ENCODE measurements at regions not wholly inside any gene's neighbourhood (a gene's known extent, or its start where the extent isn't known, plus 50 kb on each side); places are given as distances from the start of the nearest gene placed in this dataset.
"Not testable (repeated sequence)": the region's sequence is repeated elsewhere in the genome, so short reads cannot be mapped to it uniquely, and the experiment has no call there.

- intact Hi-C loops (cut with DNase I) = no loop called here
- ATAC-seq = no peak
- DNase-seq = no peak
Measured at GRCh38 chr4:66991521-66991920, 553.8 kb downstream of the CENPC start.

- ATAC-seq = no peak
- DNase-seq = no peak
- intact Hi-C loops (cut with DNase I) = no loop called here
Measured at GRCh38 chr4:66974665-66975064, 570.6 kb downstream of the CENPC start.

GRCh38 chr4:66972087-66972486 is 573.2 kb downstream of the CENPC start:
- DNase-seq (no peak), ATAC-seq (no peak)
- intact Hi-C loops (cut with DNase I) = no loop called here

GRCh38 chr4:66964467-66964866 is 580.8 kb downstream of the CENPC start:
- DNase-seq (no peak), ATAC-seq (no peak)
- intact Hi-C loops (cut with DNase I) = no loop called here

GRCh38 chr4:66963084-66963483 is 582.2 kb downstream of the CENPC start:
- no peak for ATAC-seq
- intact Hi-C loops (cut with DNase I) = no loop called here
- no peak for DNase-seq

- intact Hi-C loops (cut with DNase I) = no loop called here
- no peak for DNase-seq
- ATAC-seq = no peak
Measured at GRCh38 chr4:66959207-66959606, 586.1 kb downstream of the CENPC start.

GRCh38 chr4:66956852-66957251 is 588.5 kb downstream of the CENPC start:
- ATAC-seq (no peak), DNase-seq (no peak)
- intact Hi-C loops (cut with DNase I) = no loop called here

GRCh38 chr4:66956426-66956825 is 588.9 kb downstream of the CENPC start:
- no peak for ATAC-seq
- intact Hi-C loops (cut with DNase I) = no loop called here
- no peak for DNase-seq

GRCh38 chr4:66955784-66956183 is 589.5 kb downstream of the CENPC start:
- intact Hi-C loops (cut with DNase I) = no loop called here
- ATAC-seq = no peak
- DNase-seq = no peak

- intact Hi-C loops (cut with DNase I) = no loop called here
- ATAC-seq (no peak), DNase-seq (no peak)
Measured at GRCh38 chr4:66949419-66949818, 595.9 kb downstream of the CENPC start.

GRCh38 chr4:66946761-66947160 is 598.5 kb downstream of the CENPC start:
- no peak for DNase-seq
- no peak for ATAC-seq
- intact Hi-C loops (cut with DNase I) = no loop called here

GRCh38 chr4:66943112-66943511 is 602.2 kb downstream of the CENPC start:
- intact Hi-C loops (cut with DNase I) = no loop called here
- DNase-seq (no peak), ATAC-seq (peak; percentile 41 to 72)

- intact Hi-C loops (cut with DNase I); DNase-seq; ATAC-seq: not testable (repeated sequence)
Measured at GRCh38 chr4:66931981-66932380, 613.3 kb downstream of the CENPC start.

- no peak for ATAC-seq
- intact Hi-C loops (cut with DNase I) = no loop called here
Measured at GRCh38 chr4:66930206-66930605, 615.1 kb downstream of the CENPC start.

GRCh38 chr4:66929748-66930147 is 615.6 kb downstream of the CENPC start:
- ATAC-seq (no peak), DNase-seq (no peak)
- intact Hi-C loops (cut with DNase I) = no loop called here

More at GRCh38 chr4:66930206-66930605, 615.1 kb downstream of the CENPC start:
- DNase-seq = no peak

- DNase-seq; ATAC-seq; intact Hi-C loops (cut with DNase I): not testable (repeated sequence)
Measured at GRCh38 chr4:66928881-66929280, 616.4 kb downstream of the CENPC start.

- ATAC-seq (peak; percentile 73 to 85), DNase-seq (no peak)
- intact Hi-C loops (cut with DNase I) = no loop called here
Measured at GRCh38 chr4:66927937-66928336, 617.4 kb downstream of the CENPC start.

- intact Hi-C loops (cut with DNase I) = no loop called here
- DNase-seq (no peak), ATAC-seq (no peak)
Measured at GRCh38 chr4:66926687-66927086, 618.6 kb downstream of the CENPC start.

- DNase-seq (no peak), ATAC-seq (no peak)
- intact Hi-C loops (cut with DNase I) = no loop called here
Measured at GRCh38 chr4:66923081-66923865, 622.0 kb downstream of the CENPC start.

GRCh38 chr4:66921433-66921832 is 623.9 kb downstream of the CENPC start:
- intact Hi-C loops (cut with DNase I) = no loop called here
- ATAC-seq (peak; percentile 19 to 21), DNase-seq (no peak)

- intact Hi-C loops (cut with DNase I) = no loop called here
- ATAC-seq (no peak), DNase-seq (no peak)
Measured at GRCh38 chr4:66920514-66920913, 624.8 kb downstream of the CENPC start.

Data from left cardiac atrium (tissue), 4 donors.